Right lobe of liver (tissue), 4 donors: ENCODE measurements at regions not wholly inside any gene's neighbourhood (a gene's known extent, or its start where the extent isn't known, plus 50 kb on each side); places are given as distances from the start of the nearest gene placed in this dataset.

ENCODE experiments used
- POLR2A ChIP-seq: fragments of 450-650 bp; IDR thresholded peaks from one replicate; pipeline ENCODE4 v1.6.1; 2017; ENCODE audit warnings: antibody characterized with exemption, mild to moderate bottlenecking
- TF ChIP-seq, protein P1 (sequence below), 4 donors: fragments of 200-600 bp in 3 of 4; fragments of 450-650 bp in 1 of 4; IDR thresholded peaks; one replicate each; pipeline versions ENCODE4 v1.5.1 to v1.8.0; 2016 to 2022; ENCODE audit warnings: antibody characterized with exemption in 4 of 4, mild to moderate bottlenecking in 2 of 4
- donor health status: DM: no; HTN: no; CAD: no.
- donor health status: DM: no; HTN: no; CAD: no.
- donor health status: DM: no; HTN: yes; CAD: no.

DNA sequence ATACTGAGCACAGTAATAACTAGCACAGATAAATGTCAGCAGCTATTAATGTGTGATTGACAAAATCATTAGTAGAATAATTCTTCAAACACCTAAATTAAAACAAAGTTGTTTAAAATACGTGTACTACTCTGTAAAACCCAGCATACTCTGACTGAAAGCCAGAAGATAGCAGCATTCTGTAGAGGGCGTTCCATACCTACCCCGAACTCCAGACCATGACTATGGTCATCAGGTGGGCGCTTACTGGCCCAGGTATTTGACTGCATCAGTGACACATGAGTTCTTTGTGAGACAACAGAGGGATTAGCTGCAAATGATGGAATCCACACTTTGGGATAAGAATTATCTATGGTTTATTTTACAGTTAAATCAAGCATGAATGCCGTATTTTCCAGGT, 139.7 kb upstream of the POGK start:
- TF ChIP-seq, protein P1, sequence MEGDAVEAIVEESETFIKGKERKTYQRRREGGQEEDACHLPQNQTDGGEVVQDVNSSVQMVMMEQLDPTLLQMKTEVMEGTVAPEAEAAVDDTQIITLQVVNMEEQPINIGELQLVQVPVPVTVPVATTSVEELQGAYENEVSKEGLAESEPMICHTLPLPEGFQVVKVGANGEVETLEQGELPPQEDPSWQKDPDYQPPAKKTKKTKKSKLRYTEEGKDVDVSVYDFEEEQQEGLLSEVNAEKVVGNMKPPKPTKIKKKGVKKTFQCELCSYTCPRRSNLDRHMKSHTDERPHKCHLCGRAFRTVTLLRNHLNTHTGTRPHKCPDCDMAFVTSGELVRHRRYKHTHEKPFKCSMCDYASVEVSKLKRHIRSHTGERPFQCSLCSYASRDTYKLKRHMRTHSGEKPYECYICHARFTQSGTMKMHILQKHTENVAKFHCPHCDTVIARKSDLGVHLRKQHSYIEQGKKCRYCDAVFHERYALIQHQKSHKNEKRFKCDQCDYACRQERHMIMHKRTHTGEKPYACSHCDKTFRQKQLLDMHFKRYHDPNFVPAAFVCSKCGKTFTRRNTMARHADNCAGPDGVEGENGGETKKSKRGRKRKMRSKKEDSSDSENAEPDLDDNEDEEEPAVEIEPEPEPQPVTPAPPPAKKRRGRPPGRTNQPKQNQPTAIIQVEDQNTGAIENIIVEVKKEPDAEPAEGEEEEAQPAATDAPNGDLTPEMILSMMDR (IDR thresholded peaks at IDR 0.05): no peak
- TF ChIP-seq POLR2A: no peak
